ENCODE measurements at regions not wholly inside any gene's neighbourhood (a gene's known extent, or its start where the extent isn't known, plus 50 kb on each side); places are given as distances from the start of the nearest gene placed in this dataset.

GRCh38 chr4:138889216-138889615 is 126.4 kb upstream of the NOCT start:
- Histone ChIP-seq H3K79me2 (ENCODE audit: control insufficient read depth, insufficient read depth, low read length) (no peaks in the 10 kb centered on the region), H3K9ac (replicated peaks; ENCODE audit: extremely low read depth, insufficient read depth, low read length) (no peak overlapping the region), H3K9me3 (replicated peaks; ENCODE audit: control insufficient read depth, insufficient read depth, low read length) (no peaks in the 10 kb centered on the region), H3K4me3 (replicated peaks in 1 of 3; ENCODE audit: insufficient read depth in 1 of 3, low read depth in 1 of 3, low read length in 3 of 3) (no peak overlapping the region), H3K4me2 (ENCODE audit: insufficient read depth, low read length) (no peak overlapping the region), H4K20me1 (replicated peaks; ENCODE audit: control insufficient read depth, extremely low read depth, insufficient read depth, low read length) (no peaks in the 10 kb centered on the region), H3K4me1 (ENCODE audit: control insufficient read depth, extremely low read depth, insufficient read depth, low read length) (peaks cover 9% of the 10 kb centered on the region), H2AFZ (ENCODE audit: low read depth, low read length) (no peak overlapping the region), H3K27ac (ENCODE audit: insufficient read depth, low read depth, low read length) (no peak overlapping the region), H3K36me3 (ENCODE audit: control insufficient read depth in 2 of 2, extremely low read depth in 1 of 2, insufficient read depth in 2 of 2, low read length in 2 of 2) (no peaks in the 10 kb centered on the region), H3K27me3 (ENCODE audit: control insufficient read depth in 2 of 2, insufficient read depth in 2 of 2, low read length in 2 of 2) (no peaks in the 10 kb centered on the region), H3K9me1 (replicated peaks; ENCODE audit: control insufficient read depth, extremely low read depth, insufficient read depth, low read length) (no peaks in the 10 kb centered on the region)
- ChIA-PET CTCF (interaction anchor here (1.4 kb wide), 1 partner anchor 18 kb away, joined by 9 read pairs; no protein-coding TSS in a partner anchor), POLR2A (no interaction called here)
- dilution Hi-C loops (cut with MboI; ENCODE audit: extremely low pct_ligation_motif_present, low sequenced_read_pairs): no loop called here
- BruUV-seq (replicated peaks): no TSS peak
- intact Hi-C loops (cut with micrococcal nuclease): no loop called here
- DNase-seq (ENCODE audit: low read depth, low spot score) (no peak), FAIRE-seq (no peak)
- no peak for TF ChIP-seq JUN (IDR thresholded peaks at IDR 0.05; ENCODE audit: borderline replicate concordance, insufficient read depth, insufficient read length, low read depth)
- TF ChIP-seq POLR2AphosphoS5 (IDR thresholded peaks at IDR 0.05; ENCODE audit: insufficient read depth, low read depth, low read length): no peak
- TF ChIP-seq MAX (IDR thresholded peaks at IDR 0.05; ENCODE audit: insufficient read depth, insufficient read length): no peak
- TF ChIP-seq FOS (IDR thresholded peaks at IDR 0.05; ENCODE audit: borderline replicate concordance, insufficient read depth, low read length): no peak
- TF ChIP-seq GATA2 (IDR thresholded peaks at IDR 0.05; ENCODE audit: insufficient read depth, insufficient read length, low read depth, low read length): no peak
- no peak for TF ChIP-seq POLR2A (IDR thresholded peaks at IDR 0.05; ENCODE audit: low read depth, low read length)
- TF ChIP-seq CTCF (IDR thresholded peaks at IDR 0.05; ENCODE audit: extremely low read depth in 1 of 2, insufficient read depth in 1 of 2, low read depth in 1 of 2, low read length in 2 of 2): no peak
- TF ChIP-seq EZH2 (IDR thresholded peaks at IDR 0.05; ENCODE audit: borderline replicate concordance, low read depth, low read length, severe bottlenecking): no peak
- no peak for TF ChIP-seq MYC (IDR thresholded peaks at IDR 0.05; ENCODE audit: low read depth, low read length)
